ENCODE measurements at regions not wholly inside any gene's neighbourhood (a gene's known extent, or its start where the extent isn't known, plus 50 kb on each side); places are given as distances from the start of the nearest gene placed in this dataset.

DNA sequence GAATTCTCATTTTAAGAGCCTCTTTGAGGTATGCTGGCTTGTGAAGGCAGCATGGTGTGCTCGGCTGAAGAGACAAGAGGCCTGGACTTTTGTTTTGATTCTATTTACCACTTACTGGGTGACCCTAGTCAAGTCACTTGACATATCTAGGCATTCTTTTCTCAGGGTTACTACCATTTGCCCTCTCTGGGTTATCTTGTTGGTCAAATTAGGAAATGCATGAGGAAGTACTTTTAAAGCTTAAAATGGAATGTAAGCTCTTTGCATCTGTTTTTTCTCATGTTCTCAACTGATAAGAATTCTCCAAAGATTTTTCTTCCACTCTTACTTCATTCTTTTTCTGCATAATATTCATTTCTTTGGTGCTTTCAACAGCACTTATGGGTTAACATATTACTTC is 173.1 kb downstream of the PLK2 start:
- Histone ChIP-seq H3F3A (ENCODE audit: insufficient read depth, low read length) (no peaks in the 10 kb centered on the region), H3K27me3 (ENCODE audit: insufficient read depth, low read length) (no peaks in the 10 kb centered on the region), H3K4me3 (ENCODE audit: low read depth, low read length, poor library complexity, severe bottlenecking) (no peak overlapping the region), H2AFZ (ENCODE audit: low read length) (no peak overlapping the region), H3K9ac (ENCODE audit: low read length) (no peak overlapping the region), H3K9me3 (ENCODE audit: low read length) (no peaks in the 10 kb centered on the region), H3K4me2 (ENCODE audit: low read length) (no peak overlapping the region), H3K4me1 (ENCODE audit: insufficient read depth, low read length, severe bottlenecking) (no peaks in the 10 kb centered on the region), H3K27ac (ENCODE audit: low read depth, low read length, poor library complexity, severe bottlenecking) (no peak overlapping the region), H3K79me2 (ENCODE audit: insufficient read depth, low read length) (no peaks in the 10 kb centered on the region), H3K9me2 (ENCODE audit: low read depth, low read length) (no peaks in the 10 kb centered on the region), H3K36me3 (ENCODE audit: insufficient read depth, low read length) (no peaks in the 10 kb centered on the region), H4K20me1 (ENCODE audit: insufficient read depth, low read length) (no peaks in the 10 kb centered on the region)
- TF ChIP-seq EZH2 (IDR thresholded peaks at IDR 0.05; ENCODE audit: borderline replicate concordance, low read length) = no peak
- TF ChIP-seq, protein P1, sequence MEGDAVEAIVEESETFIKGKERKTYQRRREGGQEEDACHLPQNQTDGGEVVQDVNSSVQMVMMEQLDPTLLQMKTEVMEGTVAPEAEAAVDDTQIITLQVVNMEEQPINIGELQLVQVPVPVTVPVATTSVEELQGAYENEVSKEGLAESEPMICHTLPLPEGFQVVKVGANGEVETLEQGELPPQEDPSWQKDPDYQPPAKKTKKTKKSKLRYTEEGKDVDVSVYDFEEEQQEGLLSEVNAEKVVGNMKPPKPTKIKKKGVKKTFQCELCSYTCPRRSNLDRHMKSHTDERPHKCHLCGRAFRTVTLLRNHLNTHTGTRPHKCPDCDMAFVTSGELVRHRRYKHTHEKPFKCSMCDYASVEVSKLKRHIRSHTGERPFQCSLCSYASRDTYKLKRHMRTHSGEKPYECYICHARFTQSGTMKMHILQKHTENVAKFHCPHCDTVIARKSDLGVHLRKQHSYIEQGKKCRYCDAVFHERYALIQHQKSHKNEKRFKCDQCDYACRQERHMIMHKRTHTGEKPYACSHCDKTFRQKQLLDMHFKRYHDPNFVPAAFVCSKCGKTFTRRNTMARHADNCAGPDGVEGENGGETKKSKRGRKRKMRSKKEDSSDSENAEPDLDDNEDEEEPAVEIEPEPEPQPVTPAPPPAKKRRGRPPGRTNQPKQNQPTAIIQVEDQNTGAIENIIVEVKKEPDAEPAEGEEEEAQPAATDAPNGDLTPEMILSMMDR (IDR thresholded peaks at IDR 0.05; ENCODE audit: low read length) = no peak

DNA sequence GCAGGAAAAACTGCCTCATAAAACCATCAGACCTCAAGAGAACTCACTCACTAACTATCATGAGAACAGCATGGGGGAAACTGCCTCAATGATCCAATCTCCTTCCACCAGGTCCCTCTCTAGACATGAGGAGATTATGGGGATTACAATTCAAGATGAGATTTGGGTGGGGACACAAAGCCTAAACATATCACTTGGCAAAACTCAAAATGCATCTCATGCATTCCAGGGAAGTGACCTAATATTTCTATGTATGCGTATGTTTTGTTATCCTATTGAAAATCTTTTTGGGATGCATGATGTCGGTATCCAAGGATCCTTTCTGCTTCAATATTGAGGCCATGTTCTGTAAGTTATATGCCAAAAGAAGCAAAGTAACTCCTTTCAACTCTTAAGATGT is 174.0 kb downstream of the PLK2 start:
- Histone ChIP-seq H3K27me3 (ENCODE audit: insufficient read depth, low read length) (no peaks in the 10 kb centered on the region), H3K4me2 (ENCODE audit: low read length) (no peak overlapping the region), H3K27ac (ENCODE audit: low read depth, low read length, poor library complexity, severe bottlenecking) (no peak overlapping the region), H3K9me3 (ENCODE audit: low read length) (no peaks in the 10 kb centered on the region), H4K20me1 (ENCODE audit: insufficient read depth, low read length) (no peaks in the 10 kb centered on the region), H2AFZ (ENCODE audit: low read length) (no peak overlapping the region), H3K4me1 (ENCODE audit: insufficient read depth, low read length, severe bottlenecking) (no peaks in the 10 kb centered on the region), H3K9me2 (ENCODE audit: low read depth, low read length) (no peaks in the 10 kb centered on the region), H3K36me3 (ENCODE audit: insufficient read depth, low read length) (no peaks in the 10 kb centered on the region), H3K9ac (ENCODE audit: low read length) (no peak overlapping the region), H3K79me2 (ENCODE audit: insufficient read depth, low read length) (no peaks in the 10 kb centered on the region), H3K4me3 (ENCODE audit: low read depth, low read length, poor library complexity, severe bottlenecking) (no peak overlapping the region), H3F3A (ENCODE audit: insufficient read depth, low read length) (no peaks in the 10 kb centered on the region)
- TF ChIP-seq EZH2 (IDR thresholded peaks at IDR 0.05; ENCODE audit: borderline replicate concordance, low read length) = no peak
- TF ChIP-seq, protein P1 (IDR thresholded peaks at IDR 0.05; ENCODE audit: low read length) = no peak

DNA sequence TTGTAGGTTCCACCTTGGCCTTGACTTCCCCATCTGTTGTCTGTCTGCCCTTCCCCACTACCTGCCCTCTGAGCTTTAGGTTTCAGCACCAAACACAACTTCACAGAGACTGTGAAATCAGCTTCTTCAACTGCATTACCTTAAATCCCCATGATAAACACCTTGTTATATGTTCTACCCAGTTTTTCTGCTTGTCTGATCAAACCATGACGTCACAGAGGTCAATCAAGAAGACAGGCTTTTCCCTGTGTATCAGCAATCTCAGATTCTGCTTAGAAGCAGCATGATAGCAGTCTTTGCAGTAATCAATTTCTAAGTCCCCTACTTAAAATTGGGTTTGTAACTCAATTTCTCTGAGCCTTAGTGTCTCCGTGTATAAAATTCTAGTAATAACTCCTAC is 175.0 kb downstream of the PLK2 start:
- no peaks in the 10 kb centered on the region for H3K9me2 ChIP-seq (ENCODE audit: low read depth, low read length)
- H3K4me1 ChIP-seq (ENCODE audit: insufficient read depth, low read length, severe bottlenecking) = no peaks in the 10 kb centered on the region
- no peaks in the 10 kb centered on the region for H3K27me3 ChIP-seq (ENCODE audit: insufficient read depth, low read length)
- no peaks in the 10 kb centered on the region for H3K9me3 ChIP-seq (ENCODE audit: low read length)
- H3F3A ChIP-seq (ENCODE audit: insufficient read depth, low read length) = no peaks in the 10 kb centered on the region
- no peak overlapping the region for H3K4me2 ChIP-seq (ENCODE audit: low read length)
- H2AFZ ChIP-seq (ENCODE audit: low read length) = no peak overlapping the region
- H3K36me3 ChIP-seq (ENCODE audit: insufficient read depth, low read length) = no peaks in the 10 kb centered on the region
- no peaks in the 10 kb centered on the region for H3K79me2 ChIP-seq (ENCODE audit: insufficient read depth, low read length)
- no peaks in the 10 kb centered on the region for H4K20me1 ChIP-seq (ENCODE audit: insufficient read depth, low read length)
- TF ChIP-seq EZH2 (IDR thresholded peaks at IDR 0.05; ENCODE audit: borderline replicate concordance, low read length) = no peak
- TF ChIP-seq, protein P1 (IDR thresholded peaks at IDR 0.05; ENCODE audit: low read length) = no peak
- H3K4me3 ChIP-seq (ENCODE audit: low read depth, low read length, poor library complexity, severe bottlenecking) = no peak overlapping the region
- H3K9ac ChIP-seq (ENCODE audit: low read length) = no peak overlapping the region
- H3K27ac ChIP-seq (ENCODE audit: low read depth, low read length, poor library complexity, severe bottlenecking) = no peak overlapping the region
